NCI-H146 treated with DMSO at 0.1 percent for 48 hours (cell line): ENCODE measurements at regions not wholly inside any gene's neighbourhood (a gene's known extent, or its start where the extent isn't known, plus 50 kb on each side); places are given as distances from the start of the nearest gene placed in this dataset.

Source experiments
- DNase-seq: peaks from one replicate; lab custom pipeline; 2025; ENCODE audit not compliant: unreplicated experiment; lab: John Stamatoyannopoulos, UW

GRCh38 chr5:8234179-8234770, 365.3 kb downstream of the MTRR start:
- no peak for DNase-seq

GRCh38 chr5:8238080-8238479, 369.1 kb downstream of the MTRR start:
- no peak for DNase-seq

- no peak for DNase-seq
These were observed 370.2 kb downstream of the MTRR start for GRCh38 chr5:8239198-8239597.

- DNase-seq, result no peak
These were observed 370.7 kb downstream of the MTRR start for GRCh38 chr5:8239646-8240045.

GRCh38 chr5:8241076-8241475, 372.1 kb downstream of the MTRR start:
- DNase-seq, result no peak

GRCh38 chr5:8241558-8241957, 372.6 kb downstream of the MTRR start:
- DNase-seq, result no peak

GRCh38 chr5:8247049-8247899, 378.3 kb downstream of the MTRR start:
- no peak for DNase-seq

- DNase-seq, result no peak
These were observed 384.4 kb downstream of the MTRR start for GRCh38 chr5:8253376-8253775.

GRCh38 chr5:8254674-8255073, 385.7 kb downstream of the MTRR start:
- no peak for DNase-seq

GRCh38 chr5:8258801-8259200, 389.9 kb downstream of the MTRR start:
- no peak for DNase-seq

GRCh38 chr5:8270246-8270645, 401.3 kb downstream of the MTRR start:
- DNase-seq, result no peak

- no peak for DNase-seq
These were observed 411.9 kb downstream of the MTRR start for GRCh38 chr5:8280711-8281363.

- no peak for DNase-seq
These were observed 419.4 kb downstream of the MTRR start for GRCh38 chr5:8288334-8288733.

GRCh38 chr5:8288897-8289516, 420.1 kb downstream of the MTRR start:
- DNase-seq, result no peak

- no peak for DNase-seq
These were observed 420.8 kb downstream of the MTRR start for GRCh38 chr5:8289779-8290178.

- DNase-seq, result no peak
These were observed 421.8 kb downstream of the MTRR start for GRCh38 chr5:8290721-8291120.

GRCh38 chr5:8291641-8292040, 422.7 kb downstream of the MTRR start:
- DNase-seq, result no peak

- no peak for DNase-seq
These were observed 426.2 kb downstream of the MTRR start for GRCh38 chr5:8295141-8295540.

- DNase-seq, result no peak
These were observed 430.8 kb downstream of the MTRR start for GRCh38 chr5:8299716-8300115.

- no peak for DNase-seq
These were observed 435.4 kb downstream of the MTRR start for GRCh38 chr5:8304341-8304740.

GRCh38 chr5:8306288-8306896, 437.4 kb downstream of the MTRR start:
- no peak for DNase-seq
